ENCODE measurements at regions not wholly inside any gene's neighbourhood (a gene's known extent, or its start where the extent isn't known, plus 50 kb on each side); places are given as distances from the start of the nearest gene placed in this dataset.

- no peak for DNase-seq (ENCODE audit: low read depth)
Measured at GRCh38 chr10:107398115-107398514, 233.6 kb upstream of the SORCS1 start.

- no peak for DNase-seq (ENCODE audit: low read depth)
Measured at GRCh38 chr10:107391901-107392300, 227.4 kb upstream of the SORCS1 start.

- no peak for DNase-seq (ENCODE audit: low read depth)
Measured at GRCh38 chr10:107390563-107390962, 226.1 kb upstream of the SORCS1 start.

- no peak for DNase-seq (ENCODE audit: low read depth)
Measured at GRCh38 chr10:107383357-107383756, 218.9 kb upstream of the SORCS1 start.

- DNase-seq (ENCODE audit: low read depth): no peak
Measured at GRCh38 chr10:107379601-107380000, 215.1 kb upstream of the SORCS1 start.

GRCh38 chr10:107371801-107372200 is 207.3 kb upstream of the SORCS1 start:
- no peak for DNase-seq (ENCODE audit: low read depth)

- no peak for DNase-seq (ENCODE audit: low read depth)
Measured at GRCh38 chr10:107364872-107365271, 200.4 kb upstream of the SORCS1 start.

GRCh38 chr10:107362306-107362705 is 197.8 kb upstream of the SORCS1 start:
- no peak for DNase-seq (ENCODE audit: low read depth)

- no peak for DNase-seq (ENCODE audit: low read depth)
Measured at GRCh38 chr10:107357033-107357432, 192.5 kb upstream of the SORCS1 start.

GRCh38 chr10:107356396-107356795 is 191.9 kb upstream of the SORCS1 start:
- no peak for DNase-seq (ENCODE audit: low read depth)

- DNase-seq (ENCODE audit: low read depth): no peak
Measured at GRCh38 chr10:107342711-107343110, 178.2 kb upstream of the SORCS1 start.

GRCh38 chr10:107341281-107341680 is 176.8 kb upstream of the SORCS1 start:
- DNase-seq (ENCODE audit: low read depth): no peak

GRCh38 chr10:107340326-107340725 is 175.8 kb upstream of the SORCS1 start:
- no peak for DNase-seq (ENCODE audit: low read depth)

GRCh38 chr10:107336061-107336460 is 171.6 kb upstream of the SORCS1 start:
- DNase-seq (ENCODE audit: low read depth): no peak

- no peak for DNase-seq (ENCODE audit: low read depth)
Measured at GRCh38 chr10:107317592-107317991, 153.1 kb upstream of the SORCS1 start.

GRCh38 chr10:107303203-107303602 is 138.7 kb upstream of the SORCS1 start:
- no peak for DNase-seq (ENCODE audit: low read depth)

- no peak for DNase-seq (ENCODE audit: low read depth)
Measured at GRCh38 chr10:107299606-107300005, 135.1 kb upstream of the SORCS1 start.

GRCh38 chr10:107284187-107284586 is 119.7 kb upstream of the SORCS1 start:
- DNase-seq (ENCODE audit: low read depth): no peak

- DNase-seq (ENCODE audit: low read depth): no peak
Measured at GRCh38 chr10:107280293-107280692, 115.8 kb upstream of the SORCS1 start.

- no peak for DNase-seq (ENCODE audit: low read depth)
Measured at GRCh38 chr10:107277591-107277990, 113.1 kb upstream of the SORCS1 start.

- no peak for DNase-seq (ENCODE audit: low read depth)
Measured at GRCh38 chr10:107275806-107276205, 111.3 kb upstream of the SORCS1 start.

- DNase-seq (ENCODE audit: low read depth): no peak
Measured at GRCh38 chr10:107269626-107270025, 105.1 kb upstream of the SORCS1 start.

GRCh38 chr10:107264742-107265141 is 100.2 kb upstream of the SORCS1 start:
- no peak for DNase-seq (ENCODE audit: low read depth)

- no peak for DNase-seq (ENCODE audit: low read depth)
Measured at GRCh38 chr10:107244122-107244521, 79.6 kb upstream of the SORCS1 start.

- DNase-seq (ENCODE audit: low read depth): no peak
Measured at GRCh38 chr10:107238275-107238674, 73.8 kb upstream of the SORCS1 start.
